SK-N-SH (cell line): ENCODE measurements at regions not wholly inside any gene's neighbourhood (a gene's known extent, or its start where the extent isn't known, plus 50 kb on each side); places are given as distances from the start of the nearest gene placed in this dataset.
A peak's percentile ranks its signal among the peaks of the same experiment; 100 is the strongest.

Experiments used
- CTCF ChIP-seq: fragments of 200-600 bp; sonication (generic); IDR thresholded peaks from 2 replicates; pipeline ENCODE4 v1.6.1; 2017; ENCODE audit warnings: antibody characterized with exemption, mild to moderate bottlenecking, moderate library complexity
- IRF3 ChIP-seq: fragments of 150-350 bp; IDR thresholded peaks from 2 replicates; pipeline ENCODE4 v1.6.1; 2016; ENCODE audit warnings: mild to moderate bottlenecking, low read depth, low read length
- MXI1 ChIP-seq: IDR thresholded peaks from 2 replicates; pipeline ENCODE4 v1.6.1; 2012; ENCODE audit warnings: mild to moderate bottlenecking, low read depth, low read length, improper control_type of control experiment
- RAD21 ChIP-seq: IDR thresholded peaks from 2 replicates; pipeline ENCODE4 v1.6.1; 2012; ENCODE audit warnings: mild to moderate bottlenecking, low read length
- SIN3A ChIP-seq: IDR thresholded peaks from 2 replicates; pipeline ENCODE4 v1.6.1; 2012; ENCODE audit warnings: low read depth, mild to moderate bottlenecking, low read length, moderate library complexity, borderline replicate concordance
- TAF1 ChIP-seq: IDR thresholded peaks from 2 replicates; pipeline ENCODE4 v1.6.1; 2012; ENCODE audit warnings: low read depth, mild to moderate bottlenecking, low read length, moderate library complexity, borderline replicate concordance
- TCF12 ChIP-seq: IDR thresholded peaks from 2 replicates; pipeline ENCODE4 v1.4.0; 2012
- USF1 ChIP-seq: IDR thresholded peaks from 2 replicates; pipeline ENCODE4 v1.4.0; 2012; ENCODE audit warnings: low read depth, borderline replicate concordance

GRCh38 chr16:79717333-79718137, 117.0 kb upstream of the MAF start:
- TF ChIP-seq CTCF (no peak), USF1 (no peak), TCF12 (no peak), SIN3A (no peak), RAD21 (no peak; the same call in 1 of the 2 replicates), MXI1 (peak; percentile 80; the same call in 1 of the 2 replicates), TAF1 (no peak), IRF3 (no peak)
